Right lobe of liver (tissue), 6 donors: ENCODE measurements at regions not wholly inside any gene's neighbourhood (a gene's known extent, or its start where the extent isn't known, plus 50 kb on each side); places are given as distances from the start of the nearest gene placed in this dataset.

Experiments
- ATAC-seq, 4 donors: fragments of 200-7000 bp; cut with Tn5 transposase; one replicate each; pipeline ENCODE4 v1.9.1; 2020; ENCODE audit warnings: mild to moderate bottlenecking in 4 of 4, moderate library complexity in 4 of 4
- DNase-seq, 3 donors: peaks; one replicate each; pipeline ENCODE4 v3.0.0-alpha.2; 2020
- H3K27ac ChIP-seq, 3 donors: fragments of 200-600 bp; one replicate each; pipeline ENCODE4 v1.8.0; 2022
- H3K27me3 ChIP-seq, 2 donors: fragments of 200-600 bp; one replicate each; pipeline ENCODE4 v1.8.0; 2022
- H3K36me3 ChIP-seq, 4 donors: fragments of 200-600 bp; sonication (generic) in 1 of 4; one replicate each; pipeline versions ENCODE4 v1.5.1 to v1.8.0; 2017 to 2022; ENCODE audit warnings: control low read depth in 1 of 4
- H3K4me1 ChIP-seq, 4 donors: fragments of 200-600 bp; sonication (generic) in 1 of 4; one replicate each; pipeline versions ENCODE4 v1.5.1 to v1.8.0; 2017 to 2022; ENCODE audit warnings: control low read depth in 1 of 4
- H3K4me3 ChIP-seq, 3 donors: fragments of 200-600 bp; one replicate each; pipeline ENCODE4 v1.8.0; 2022
- H3K9me3 ChIP-seq, 4 donors: fragments of 200-600 bp; sonication (generic) in 1 of 4; one replicate each; pipeline versions ENCODE4 v1.5.1 to v1.8.0; 2017 to 2022; ENCODE audit warnings: control low read depth in 1 of 4
- POLR2A ChIP-seq: fragments of 450-650 bp; IDR thresholded peaks from one replicate; pipeline ENCODE4 v1.6.1; 2017; ENCODE audit warnings: antibody characterized with exemption, mild to moderate bottlenecking
- WGBS: methylation state at CpG from one replicate; pipeline ENCODE4 v1.1.6; 2018; ENCODE audit warnings: low coverage, low lambda C conversion rate; ENCODE audit not compliant: insufficient coverage; ENCODE audit errors: missing lambda C conversion rate; 5-methylcytosine and 5-hydroxymethylcytosine counted together
- intact Hi-C, 2 donors: fragments of 100-400 bp; cut with DNase I; formaldehyde crosslinking; loops; one replicate each; pipeline versions ENCODE4 v1.11.2 to v1.14.1; 2022
- TF ChIP-seq, protein P1 (sequence below), 4 donors: fragments of 200-600 bp in 3 of 4; fragments of 450-650 bp in 1 of 4; IDR thresholded peaks; one replicate each; pipeline versions ENCODE4 v1.5.1 to v1.8.0; 2016 to 2022; ENCODE audit warnings: antibody characterized with exemption in 4 of 4, mild to moderate bottlenecking in 2 of 4
- donor health status: DM: no; HTN: yes; CAD: no.
- donor health status: DM: no; HTN: no; CAD: no.
- donor health status: DM: no; HTN: no; CAD: no.
- donor health status: DM: no; HTN: yes; CAD: no.
- donor health status: DM: no; HTN: yes; CAD: no.

DNA sequence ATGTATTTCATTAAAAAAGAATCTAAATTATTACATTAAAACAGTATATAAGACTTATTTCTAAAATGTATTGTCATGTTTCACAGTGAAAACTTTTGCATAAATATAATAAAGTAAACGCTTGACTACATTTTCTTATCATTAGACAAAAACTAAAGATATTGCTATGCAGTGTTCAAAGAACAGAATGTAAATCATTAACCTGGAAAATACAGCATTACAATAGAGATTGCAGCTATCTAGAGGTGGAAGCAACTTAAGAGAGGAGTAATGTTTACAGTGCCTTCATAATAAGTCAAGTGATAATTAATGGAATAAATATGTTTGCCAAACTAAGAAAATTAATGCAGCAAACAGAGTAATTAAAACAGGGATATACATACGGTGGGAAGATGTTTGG lies 940.9 kb downstream of the FSTL5 start:
- TF ChIP-seq, protein P1, sequence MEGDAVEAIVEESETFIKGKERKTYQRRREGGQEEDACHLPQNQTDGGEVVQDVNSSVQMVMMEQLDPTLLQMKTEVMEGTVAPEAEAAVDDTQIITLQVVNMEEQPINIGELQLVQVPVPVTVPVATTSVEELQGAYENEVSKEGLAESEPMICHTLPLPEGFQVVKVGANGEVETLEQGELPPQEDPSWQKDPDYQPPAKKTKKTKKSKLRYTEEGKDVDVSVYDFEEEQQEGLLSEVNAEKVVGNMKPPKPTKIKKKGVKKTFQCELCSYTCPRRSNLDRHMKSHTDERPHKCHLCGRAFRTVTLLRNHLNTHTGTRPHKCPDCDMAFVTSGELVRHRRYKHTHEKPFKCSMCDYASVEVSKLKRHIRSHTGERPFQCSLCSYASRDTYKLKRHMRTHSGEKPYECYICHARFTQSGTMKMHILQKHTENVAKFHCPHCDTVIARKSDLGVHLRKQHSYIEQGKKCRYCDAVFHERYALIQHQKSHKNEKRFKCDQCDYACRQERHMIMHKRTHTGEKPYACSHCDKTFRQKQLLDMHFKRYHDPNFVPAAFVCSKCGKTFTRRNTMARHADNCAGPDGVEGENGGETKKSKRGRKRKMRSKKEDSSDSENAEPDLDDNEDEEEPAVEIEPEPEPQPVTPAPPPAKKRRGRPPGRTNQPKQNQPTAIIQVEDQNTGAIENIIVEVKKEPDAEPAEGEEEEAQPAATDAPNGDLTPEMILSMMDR (IDR thresholded peaks at IDR 0.05), result no peak
- TF ChIP-seq POLR2A, result no peak
- WGBS, result 26% methylated on average over 2 of the region's 2 CpGs
- intact Hi-C loops, result no loop called here

GRCh38 chr4:161208564-161208963 lies 955.2 kb downstream of the FSTL5 start:
- Histone ChIP-seq H3K36me3 (no peaks in the 10 kb centered on the region), H3K27ac (no peak overlapping the region), H3K4me3 (no peak overlapping the region), H3K27me3 (no peaks in the 10 kb centered on the region), H3K9me3 (no peaks in the 10 kb centered on the region), H3K4me1 (no peaks in the 10 kb centered on the region)
- no peak for DNase-seq
- intact Hi-C loops, result no loop called here
- TF ChIP-seq, protein P1 (IDR thresholded peaks at IDR 0.05), result no peak
- no peak for TF ChIP-seq POLR2A
- WGBS, result 53% methylated on average over 1 of the region's 1 CpG
- no peak for ATAC-seq

More for the DNA sequence above, 940.9 kb downstream of the FSTL5 start:
- no peak for DNase-seq
- ATAC-seq, result peak in 3 of 4 donors; percentile 57 to 58 (median 58)
- Histone ChIP-seq H3K9me3 (no peaks in the 10 kb centered on the region), H3K4me3 (no peak overlapping the region), H3K27ac (no peak overlapping the region), H3K36me3 (no peaks in the 10 kb centered on the region), H3K27me3 (no peaks in the 10 kb centered on the region), H3K4me1 (peaks cover 0 to 4% (median 0%) of the 10 kb centered on the region in 4 donors)

DNA sequence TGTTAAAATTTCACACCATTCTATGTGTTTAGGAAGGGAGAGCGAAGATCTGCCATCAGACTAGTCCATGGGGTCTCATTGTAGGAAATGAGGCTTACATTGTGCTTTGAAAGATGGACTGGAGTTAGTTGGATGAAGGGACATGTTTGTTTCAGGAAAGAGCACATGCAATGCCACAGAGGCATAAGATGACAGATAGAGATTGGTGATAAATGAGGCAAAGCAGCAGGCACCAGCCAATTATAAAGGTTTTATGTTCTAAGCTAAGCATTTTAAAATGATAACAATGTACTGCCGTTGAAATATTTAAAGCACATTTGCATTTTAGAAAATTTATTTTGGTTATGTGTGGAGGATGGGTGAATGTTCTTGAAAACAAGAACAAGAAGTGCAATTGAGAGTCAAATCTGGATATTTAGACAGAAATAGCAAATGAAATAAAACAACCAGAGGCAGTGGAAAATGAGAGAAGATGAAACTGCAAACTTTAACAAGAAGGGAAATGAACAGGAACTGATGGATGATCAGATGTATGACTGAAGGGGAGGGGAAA lies 957.2 kb downstream of the FSTL5 start:
- Histone ChIP-seq H3K4me3 (no peak overlapping the region), H3K4me1 (no peaks in the 10 kb centered on the region), H3K9me3 (no peaks in the 10 kb centered on the region), H3K27ac (no peak overlapping the region), H3K27me3 (no peaks in the 10 kb centered on the region), H3K36me3 (no peaks in the 10 kb centered on the region)
- no peak for ATAC-seq
- 77% methylated on average over 2 of the region's 2 CpGs for WGBS
- DNase-seq, result no peak
- intact Hi-C loops, result no loop called here
- TF ChIP-seq POLR2A, result no peak
- TF ChIP-seq, protein P1 (IDR thresholded peaks at IDR 0.05), result no peak

DNA sequence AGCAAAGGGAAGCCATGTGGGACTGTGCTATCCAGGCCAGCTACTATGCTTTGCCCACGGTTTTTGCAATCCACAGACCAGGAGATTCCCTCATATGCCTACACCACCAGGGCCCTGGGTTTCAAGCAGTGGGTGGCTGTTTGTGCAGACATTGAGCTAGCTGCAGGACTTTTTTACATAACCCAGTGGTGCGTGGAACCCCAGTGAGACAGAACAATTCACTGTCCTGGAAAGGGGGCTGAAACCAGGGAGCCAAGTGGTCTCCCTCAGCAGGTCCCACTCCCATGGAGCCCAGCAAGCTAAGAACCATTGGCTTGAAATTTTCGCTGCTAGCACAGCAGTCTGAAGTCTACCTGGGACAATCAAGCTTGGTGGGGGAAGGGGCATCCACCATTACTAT lies 959.9 kb downstream of the FSTL5 start:
- no peaks in the 10 kb centered on the region for H3K4me1 ChIP-seq
- intact Hi-C loops, result no loop called here
- H3K27ac ChIP-seq, result no peak overlapping the region
- H3K4me3 ChIP-seq, result no peak overlapping the region
- DNase-seq (no peak), ATAC-seq (no peak)
- no peaks in the 10 kb centered on the region for H3K9me3 ChIP-seq
- no peaks in the 10 kb centered on the region for H3K27me3 ChIP-seq
- WGBS, result 82% methylated on average over 3 of the region's 3 CpGs
- no peaks in the 10 kb centered on the region for H3K36me3 ChIP-seq
- TF ChIP-seq, protein P1 (IDR thresholded peaks at IDR 0.05), result no peak
- TF ChIP-seq POLR2A, result no peak

DNA sequence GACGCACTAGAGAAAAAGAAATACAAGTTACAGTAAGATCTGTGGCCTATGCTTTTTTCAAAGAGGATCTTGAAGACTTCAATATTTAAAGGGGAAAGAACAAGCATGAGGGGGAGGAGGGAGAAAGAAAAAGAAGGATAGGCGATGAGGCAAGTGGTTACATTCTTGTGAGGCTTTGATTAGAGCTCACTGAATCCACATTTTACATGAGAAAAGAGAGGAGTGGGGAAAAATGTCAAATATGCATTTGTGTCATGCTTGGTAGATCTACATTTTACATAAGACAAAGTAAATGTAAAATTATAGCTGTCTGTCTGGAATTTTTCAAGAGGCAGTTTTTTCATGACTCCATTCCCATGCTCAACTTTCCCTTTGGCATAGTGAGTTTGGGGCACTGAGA lies 965.9 kb downstream of the FSTL5 start:
- intact Hi-C loops, result no loop called here

More for the DNA sequence above, 965.9 kb downstream of the FSTL5 start:
- H3K36me3 ChIP-seq, result no peaks in the 10 kb centered on the region
- H3K4me3 ChIP-seq, result no peak overlapping the region
- TF ChIP-seq, protein P1 (IDR thresholded peaks at IDR 0.05), result no peak
- no peak for TF ChIP-seq POLR2A
- H3K27me3 ChIP-seq, result no peaks in the 10 kb centered on the region
- H3K9me3 ChIP-seq, result no peaks in the 10 kb centered on the region
- no peak overlapping the region for H3K27ac ChIP-seq
- H3K4me1 ChIP-seq, result no peaks in the 10 kb centered on the region
- no peak for ATAC-seq
- 83% methylated on average over 2 of the region's 2 CpGs for WGBS
- no peak for DNase-seq
